ENCODE measurements at regions not wholly inside any gene's neighbourhood (a gene's known extent, or its start where the extent isn't known, plus 50 kb on each side); places are given as distances from the start of the nearest gene placed in this dataset.

- Histone ChIP-seq H3K4me3 (ENCODE audit: insufficient read depth, low read depth, low read length) (no peak overlapping the region), H3K4me1 (ENCODE audit: insufficient read depth, low read length) (peaks cover 18% of the 10 kb centered on the region)
- H3K36me3 Mint-ChIP-seq (ENCODE audit: low read depth, unreplicated experiment) = peaks cover 2% of the 10 kb centered on the region
These were observed 53.1 kb upstream of the UBL3 start for GRCh38 chr13:29903543-29903942.

DNA sequence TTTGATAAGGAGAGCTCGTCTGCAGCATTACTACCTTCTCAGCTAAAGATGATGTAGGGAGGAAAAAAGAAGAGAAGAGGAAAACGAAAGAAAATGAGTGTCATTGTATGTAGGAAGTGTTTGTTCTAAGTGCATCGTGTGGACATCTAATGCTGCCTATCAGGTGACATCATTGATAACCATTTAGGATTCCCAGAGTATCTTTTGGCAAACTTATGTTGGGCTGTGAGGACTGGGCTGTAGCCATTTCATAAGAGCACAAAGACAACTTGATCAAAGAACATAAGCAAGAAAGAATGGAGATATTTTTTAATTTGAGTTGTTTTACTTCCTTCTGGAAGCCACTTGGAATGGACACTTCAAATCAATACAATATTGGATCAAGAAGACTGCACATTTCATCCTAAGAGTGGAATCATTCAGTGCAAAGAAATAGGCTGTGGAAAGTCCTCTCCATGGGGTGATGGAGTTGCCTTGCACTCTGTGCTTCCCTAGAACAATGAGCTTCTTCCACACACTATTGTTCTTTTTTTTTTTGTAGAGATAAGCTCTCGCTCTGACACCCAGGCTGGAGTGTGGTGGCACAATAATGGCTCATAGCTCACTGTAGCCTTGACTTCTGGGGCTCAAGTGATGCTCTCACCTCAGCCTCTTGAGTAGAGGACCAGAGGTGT is 52.4 kb upstream of the UBL3 start:
- Mint-ChIP-seq H3K9me3 (ENCODE audit: unreplicated experiment) (peaks cover 3% of the 10 kb centered on the region), H3K27me3 (ENCODE audit: low read depth, unreplicated experiment) (no peaks in the 10 kb centered on the region), H3K4me1 (ENCODE audit: low read depth, unreplicated experiment) (peaks cover 29% of the 10 kb centered on the region), H3K4me3 (ENCODE audit: unreplicated experiment) (peak overlapping the region; percentile 72), H3K36me3 (ENCODE audit: low read depth, unreplicated experiment) (no peaks in the 10 kb centered on the region), H3K27ac (ENCODE audit: unreplicated experiment) (peak overlapping the region; percentile 100)
- TF ChIP-seq CTCF (IDR thresholded peaks at IDR 0.05; ENCODE audit: insufficient read depth, low read depth, low read length) (no peak), EZH2 (IDR thresholded peaks at IDR 0.05; ENCODE audit: insufficient read depth, low read length) (no peak)
- peaks cover 18% of the 10 kb centered on the region for H3K4me1 ChIP-seq (ENCODE audit: insufficient read depth, low read length)
- no peaks in the 10 kb centered on the region for H3K9me3 ChIP-seq (ENCODE audit: insufficient read depth, low read depth, low read length)
- H3K9ac ChIP-seq (ENCODE audit: low read length) = peak overlapping the region; percentile 21
- no peaks in the 10 kb centered on the region for H3K27me3 ChIP-seq (ENCODE audit: insufficient read depth, low read length)
- H3K4me3 ChIP-seq (ENCODE audit: insufficient read depth, low read depth, low read length) = peak overlapping the region; percentile 17
- no peaks in the 10 kb centered on the region for H3K36me3 ChIP-seq (ENCODE audit: insufficient read depth, low read length)
- no peak for FAIRE-seq
- no peak overlapping the region for H2AFZ ChIP-seq (ENCODE audit: low read depth, low read length)
- no peaks in the 10 kb centered on the region for H4K20me1 ChIP-seq (ENCODE audit: insufficient read depth, low read length)
- H3K4me2 ChIP-seq (ENCODE audit: low read length) = peak overlapping the region; percentile 79
- H3K27ac ChIP-seq (ENCODE audit: low read depth, low read length) = peak overlapping the region; percentile 50
- DNase-seq (ENCODE audit: low read depth) = no peak
- H3K79me2 ChIP-seq (ENCODE audit: insufficient read depth, low read length) = no peaks in the 10 kb centered on the region

More at GRCh38 chr13:29903543-29903942, 53.1 kb upstream of the UBL3 start:
- Mint-ChIP-seq H3K4me1 (ENCODE audit: low read depth, unreplicated experiment) (peaks cover 36% of the 10 kb centered on the region), H3K27me3 (ENCODE audit: low read depth, unreplicated experiment) (no peaks in the 10 kb centered on the region), H3K9me3 (ENCODE audit: unreplicated experiment) (peaks cover 3% of the 10 kb centered on the region), H3K4me3 (ENCODE audit: unreplicated experiment) (no peak overlapping the region), H3K27ac (ENCODE audit: unreplicated experiment) (peak overlapping the region; percentile 60)
- H3K79me2 ChIP-seq (ENCODE audit: insufficient read depth, low read length) = no peaks in the 10 kb centered on the region
- H2AFZ ChIP-seq (ENCODE audit: low read depth, low read length) = no peak overlapping the region
- H3K4me2 ChIP-seq (ENCODE audit: low read length) = no peak overlapping the region
- H3K36me3 ChIP-seq (ENCODE audit: insufficient read depth, low read length) = no peaks in the 10 kb centered on the region
- no peaks in the 10 kb centered on the region for H4K20me1 ChIP-seq (ENCODE audit: insufficient read depth, low read length)
- TF ChIP-seq EZH2 (IDR thresholded peaks at IDR 0.05; ENCODE audit: insufficient read depth, low read length) (no peak), CTCF (IDR thresholded peaks at IDR 0.05; ENCODE audit: insufficient read depth, low read depth, low read length) (no peak)
- DNase-seq (ENCODE audit: low read depth) (no peak), FAIRE-seq (no peak)
- no peaks in the 10 kb centered on the region for H3K27me3 ChIP-seq (ENCODE audit: insufficient read depth, low read length)
- no peak overlapping the region for H3K27ac ChIP-seq (ENCODE audit: low read depth, low read length)
- H3K9me3 ChIP-seq (ENCODE audit: insufficient read depth, low read depth, low read length) = no peaks in the 10 kb centered on the region
- H3K9ac ChIP-seq (ENCODE audit: low read length) = no peak overlapping the region

All from astrocyte (in vitro differentiated cells and primary cell).